Stimulated activated naive CD4-positive, alpha-beta T cell (primary cell): ENCODE measurements at regions not wholly inside any gene's neighbourhood (a gene's known extent, or its start where the extent isn't known, plus 50 kb on each side); places are given as distances from the start of the nearest gene placed in this dataset.
"Not testable (repeated sequence)": the region's sequence is repeated elsewhere in the genome, so short reads cannot be mapped to it uniquely, and the experiment has no call there.

Experiments
- DNase-seq, 6 experiments: peaks; one replicate each; lab custom pipeline; 2025; lab: John Stamatoyannopoulos, UW

GRCh38 chr2:121133551-121134319 is 151.3 kb downstream of the TFCP2L1 start:
- DNase-seq, result no peak

- no peak for DNase-seq
Measured at GRCh38 chr2:121134728-121135127, 150.3 kb downstream of the TFCP2L1 start.

- DNase-seq, result no peak
Measured at GRCh38 chr2:121135168-121135853, 149.7 kb downstream of the TFCP2L1 start.

- no peak for DNase-seq
Measured at GRCh38 chr2:121136323-121136722, 148.7 kb downstream of the TFCP2L1 start.

- no peak for DNase-seq
Measured at GRCh38 chr2:121137571-121137970, 147.4 kb downstream of the TFCP2L1 start.

- DNase-seq, result no peak
Measured at GRCh38 chr2:121140734-121141133, 144.3 kb downstream of the TFCP2L1 start.

DNA sequence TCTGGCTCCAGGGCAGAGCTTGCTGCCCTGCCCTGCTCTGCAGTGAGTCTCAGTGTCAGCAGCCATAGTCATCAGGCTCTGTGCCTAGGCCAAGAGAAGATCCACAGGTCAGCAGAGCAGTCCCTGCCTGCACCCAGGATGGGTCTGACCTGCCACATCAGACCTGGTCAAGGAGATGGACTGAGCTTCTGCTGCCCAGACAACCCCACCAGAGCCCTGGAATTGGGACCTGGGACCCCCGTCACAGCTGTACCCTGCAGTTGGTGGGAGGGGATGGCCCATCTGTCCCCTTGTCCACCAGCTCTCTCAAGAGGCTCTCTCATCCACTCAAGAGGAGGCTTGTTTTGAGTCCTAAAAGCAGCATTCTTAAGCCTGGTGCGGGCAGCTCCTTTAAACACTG is 142.6 kb downstream of the TFCP2L1 start:
- no peak for DNase-seq

DNA sequence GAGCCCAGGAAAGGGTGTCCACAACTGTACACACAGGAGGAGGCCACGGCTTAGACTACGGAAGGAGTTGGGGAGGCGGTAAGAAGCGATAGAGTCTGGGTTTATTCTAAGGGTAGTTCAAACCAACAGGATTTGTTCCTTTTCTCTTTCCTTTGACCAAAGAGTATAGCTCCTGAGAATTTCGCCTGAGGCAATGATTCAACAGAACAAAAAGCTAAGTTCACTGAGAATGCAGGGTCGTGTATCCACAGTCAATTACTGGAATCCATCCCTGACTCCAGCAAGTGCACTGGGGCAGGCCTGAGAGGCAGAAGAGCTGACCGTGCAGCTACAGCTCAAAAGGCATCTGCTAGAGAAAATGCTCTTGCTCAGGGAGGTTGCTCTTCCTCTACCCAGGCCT is 140.9 kb downstream of the TFCP2L1 start:
- no peak for DNase-seq

DNA sequence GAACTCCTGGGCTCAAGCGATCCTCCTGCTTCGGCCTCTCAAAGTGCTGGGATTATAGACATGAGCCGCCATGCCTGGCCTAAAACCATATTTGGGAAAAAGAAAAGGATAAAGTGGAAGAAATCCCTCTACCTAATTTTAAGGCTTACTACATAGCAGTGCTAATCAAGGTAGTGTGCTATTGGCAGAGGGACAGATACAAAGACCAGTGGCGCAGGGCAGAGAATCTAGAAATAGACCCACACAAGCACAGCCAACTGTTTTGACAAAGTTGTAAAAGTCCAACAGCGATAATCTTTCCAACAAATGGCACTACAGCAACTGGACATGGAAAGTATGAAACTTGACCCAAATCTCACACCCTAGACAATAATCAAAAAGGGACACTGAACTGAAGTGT is 138.4 kb downstream of the TFCP2L1 start:
- no peak for DNase-seq

- DNase-seq, result no peak
Measured at GRCh38 chr2:121147766-121148165, 137.2 kb downstream of the TFCP2L1 start.

DNA sequence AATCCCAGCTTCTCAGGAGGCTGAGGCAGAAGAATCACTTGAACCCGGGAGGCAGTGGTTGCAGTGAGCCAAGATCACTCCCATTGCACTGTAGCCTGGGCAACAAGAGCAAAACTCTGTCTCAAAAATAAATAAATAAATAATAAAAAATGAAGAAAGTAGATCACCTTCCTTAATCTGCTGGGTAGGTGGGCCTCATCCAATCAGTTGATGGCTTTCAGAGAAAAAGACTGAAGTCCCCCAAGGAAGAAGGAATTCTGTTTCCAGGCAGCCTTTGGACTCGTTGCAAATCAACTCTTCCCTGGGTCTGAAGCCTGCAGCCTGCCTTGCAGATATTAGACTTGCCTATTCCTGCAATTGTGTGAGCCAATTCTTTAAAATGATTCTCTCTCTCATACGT is 136.5 kb downstream of the TFCP2L1 start:
- no peak for DNase-seq

- DNase-seq, result no peak
Measured at GRCh38 chr2:121149384-121149783, 135.6 kb downstream of the TFCP2L1 start.

DNA sequence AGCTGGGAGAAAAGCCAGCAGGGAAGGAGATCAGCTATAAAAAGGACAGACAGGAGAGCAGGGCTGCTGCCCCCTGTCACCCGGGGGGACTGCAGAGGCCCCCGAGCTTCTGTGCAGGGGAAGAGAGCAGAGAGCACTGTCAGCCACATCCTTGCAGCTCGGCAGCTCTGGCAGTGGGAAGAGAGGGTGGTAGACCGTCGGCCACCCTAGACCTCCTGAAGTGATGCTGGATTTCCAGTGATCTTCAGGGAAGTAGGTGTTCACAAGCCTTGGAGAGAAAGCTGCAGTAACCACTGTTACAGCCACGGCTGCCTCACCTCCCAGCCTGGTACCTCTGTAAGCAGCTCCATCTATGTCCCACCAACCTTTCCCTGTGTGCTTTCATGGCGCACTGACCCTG is 134.9 kb downstream of the TFCP2L1 start:
- DNase-seq, result no peak

DNA sequence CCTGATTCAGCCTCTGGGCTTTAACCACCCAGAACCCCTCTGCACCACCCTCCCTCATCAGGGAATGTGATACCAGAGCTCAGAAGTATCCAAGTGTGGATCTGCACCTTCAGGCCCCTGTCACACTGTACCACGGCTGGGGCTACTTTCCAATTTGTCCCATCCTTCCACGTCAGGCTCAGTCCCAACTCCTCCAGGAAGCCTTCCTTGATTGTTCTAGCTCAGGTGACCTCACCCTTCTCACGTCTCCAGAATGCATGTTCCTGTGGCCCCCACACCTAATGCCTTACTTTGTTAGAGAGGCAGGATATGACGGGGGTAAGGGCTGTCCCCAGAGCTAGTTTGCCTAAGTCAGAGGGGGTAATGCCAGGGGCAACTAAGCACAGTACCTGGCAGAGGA is 134.3 kb downstream of the TFCP2L1 start:
- DNase-seq, result no peak

- no peak for DNase-seq
Measured at GRCh38 chr2:121151311-121152109, 133.5 kb downstream of the TFCP2L1 start.

DNA sequence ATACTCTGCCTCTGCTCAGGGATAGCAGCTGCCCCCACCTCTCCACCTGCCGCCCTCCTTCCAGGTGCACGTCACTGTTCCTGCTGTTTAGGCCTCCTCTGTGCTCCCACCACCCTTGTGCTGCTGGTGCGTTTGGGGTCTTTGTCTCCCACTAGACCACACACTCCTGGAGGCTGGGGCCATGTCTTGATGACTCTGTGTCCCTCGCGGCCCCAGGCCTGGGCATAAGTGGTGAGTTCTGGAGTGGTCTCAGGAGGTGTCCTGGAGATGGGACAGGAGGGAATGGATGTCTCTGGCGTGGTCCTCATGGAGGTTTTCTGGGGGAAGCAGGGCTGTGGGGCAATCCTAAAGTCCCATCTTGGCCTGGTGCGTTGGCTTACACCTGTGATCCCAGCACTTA is 132.1 kb downstream of the TFCP2L1 start:
- no peak for DNase-seq

DNA sequence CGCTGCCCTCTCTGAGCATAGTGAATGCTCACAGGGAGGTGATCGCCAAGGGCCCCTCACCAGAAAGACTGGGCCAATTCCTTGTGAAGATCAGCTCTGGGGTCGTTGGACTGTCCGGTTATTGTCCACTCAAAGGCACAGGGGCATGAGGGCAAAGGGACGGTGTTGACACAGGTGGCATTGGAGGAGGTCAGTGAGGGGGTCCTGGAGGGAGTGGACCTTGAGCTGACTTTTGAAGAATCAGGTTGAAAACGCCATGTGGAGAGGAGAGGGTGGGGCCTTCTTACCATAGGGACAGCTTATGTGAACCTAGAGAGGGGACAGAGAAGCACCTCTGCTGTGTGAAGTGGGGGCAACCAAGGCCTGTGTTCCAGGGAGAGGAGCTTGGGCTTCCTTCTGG is 131.5 kb downstream of the TFCP2L1 start:
- no peak for DNase-seq

DNA sequence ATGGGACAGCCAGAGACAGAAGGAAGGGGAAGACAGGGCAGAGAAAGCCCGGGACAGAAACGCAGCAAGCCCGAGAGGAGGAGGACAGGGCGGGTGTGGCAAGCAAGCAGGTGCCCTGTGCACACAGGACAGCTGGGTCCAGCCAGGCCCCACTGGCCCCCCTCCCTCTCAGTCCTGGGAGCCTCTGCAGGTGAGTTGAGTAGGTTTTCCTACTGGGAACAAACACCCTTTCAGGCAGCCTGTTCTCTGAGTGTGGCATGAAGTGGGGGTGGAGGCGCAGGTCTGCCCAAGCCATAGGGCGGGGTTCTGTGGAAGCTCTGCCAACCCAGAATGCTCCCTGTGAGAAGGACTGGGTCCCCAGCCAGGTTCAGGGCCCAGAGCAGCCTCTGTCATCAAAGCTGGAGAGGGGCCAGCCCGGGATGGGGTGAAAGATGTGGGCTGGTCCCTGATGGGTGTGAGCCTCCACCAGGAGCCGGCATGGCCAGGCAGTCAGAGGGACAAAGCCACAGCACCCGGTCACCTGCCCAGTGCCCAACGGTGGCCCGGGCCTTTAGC is 129.4 kb downstream of the TFCP2L1 start:
- no peak for DNase-seq

DNA sequence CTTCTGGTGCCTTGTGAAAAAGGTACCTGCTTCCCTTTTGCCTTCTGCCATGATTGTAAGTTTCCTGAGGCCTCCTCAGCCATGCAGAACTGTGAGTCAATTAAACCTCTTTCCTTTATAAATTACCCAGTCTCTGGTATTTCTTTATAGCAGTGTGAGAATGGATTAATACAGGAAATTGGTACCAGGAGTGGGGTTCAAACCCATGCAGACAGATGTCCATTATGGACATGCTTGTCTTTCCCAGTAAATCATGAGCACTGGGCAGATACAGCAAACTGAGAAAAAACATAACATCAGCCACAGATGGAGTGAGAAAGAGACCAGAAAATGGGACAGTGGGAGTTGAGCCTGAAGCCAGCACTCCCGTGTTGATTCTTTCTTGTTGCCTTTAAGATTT is 127.5 kb downstream of the TFCP2L1 start:
- DNase-seq, result not testable (repeated sequence)

GRCh38 chr2:121159291-121160071 is 125.5 kb downstream of the TFCP2L1 start:
- DNase-seq, result no peak

DNA sequence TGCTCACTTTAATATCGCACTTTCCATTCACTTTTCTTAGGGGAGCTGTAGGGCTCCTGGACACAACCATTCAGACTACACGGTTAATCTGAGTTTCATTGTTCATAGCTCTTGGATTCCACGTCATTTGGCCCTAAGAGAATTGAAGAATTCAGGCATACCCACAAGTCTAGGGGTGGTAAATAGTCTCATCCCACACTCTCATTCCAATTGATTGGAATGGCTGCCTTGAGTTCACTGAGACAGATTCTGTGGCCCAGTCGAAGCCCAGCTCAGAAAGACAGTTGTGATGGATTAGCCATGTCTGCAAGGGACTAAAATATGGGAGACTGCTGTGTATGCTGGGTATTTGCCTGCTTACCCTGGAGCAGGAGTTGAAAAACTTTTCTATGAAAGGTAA is 124.6 kb downstream of the TFCP2L1 start:
- DNase-seq, result no peak

DNA sequence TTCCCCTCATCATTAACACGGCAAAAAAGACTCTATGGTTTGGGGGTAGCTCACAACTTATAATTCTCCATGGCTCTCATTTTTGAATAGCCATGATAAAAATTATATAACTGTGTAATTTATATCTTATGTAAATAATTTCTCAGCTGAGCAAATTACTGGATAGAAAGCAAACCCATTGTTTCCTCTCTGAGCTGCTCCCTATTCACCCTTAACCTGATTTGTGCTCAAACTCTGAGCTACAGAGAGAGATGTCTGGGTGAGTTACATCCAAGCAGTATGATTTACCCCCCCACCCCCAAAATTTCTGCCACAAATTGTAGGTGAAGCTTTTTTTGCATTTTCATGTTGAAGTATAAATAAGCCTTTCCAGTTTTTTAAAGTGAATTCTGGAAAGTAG is 123.7 kb downstream of the TFCP2L1 start:
- no peak for DNase-seq
